GM23248 (cell line): ENCODE measurements at regions not wholly inside any gene's neighbourhood (a gene's known extent, or its start where the extent isn't known, plus 50 kb on each side); places are given as distances from the start of the nearest gene placed in this dataset.

Source experiments
- DNase-seq: peaks from one replicate; pipeline ENCODE4 v3.0.0-alpha.2; 2015
- H2AFZ ChIP-seq: fragments of 200-600 bp; sonication (generic); 2 replicates; pipeline ENCODE4 v1.6.1; 2016; ENCODE audit warnings: antibody characterized with exemption
- H3F3A ChIP-seq: fragments of 200-600 bp; sonication (generic); 2 replicates; pipeline ENCODE4 v1.6.1; 2016; ENCODE audit warnings: mild to moderate bottlenecking, antibody characterized with exemption, mixed run types; ENCODE audit not compliant: insufficient read depth
- H3K27ac ChIP-seq: fragments of 200-600 bp; sonication (generic); 2 replicates; pipeline ENCODE4 v1.5.1; 2016; ENCODE audit warnings: mild to moderate bottlenecking
- H3K27me3 ChIP-seq: fragments of 200-600 bp; sonication (generic); replicated peaks from 2 replicates; pipeline ENCODE4 v1.6.1; 2016; ENCODE audit warnings: mild to moderate bottlenecking; ENCODE audit not compliant: insufficient read depth
- H3K36me3 ChIP-seq: fragments of 200-600 bp; sonication (generic); 2 replicates; pipeline ENCODE4 v1.6.1; 2016; ENCODE audit warnings: low read depth, mild to moderate bottlenecking
- H3K4me1 ChIP-seq: fragments of 200-600 bp; sonication (generic); 2 replicates; pipeline ENCODE4 v1.6.1; 2016; ENCODE audit warnings: mild to moderate bottlenecking; ENCODE audit not compliant: insufficient read depth
- H3K4me2 ChIP-seq: fragments of 200-600 bp; sonication (generic); one replicate; pipeline ENCODE4 v1.6.1; 2016; ENCODE audit warnings: mild to moderate bottlenecking; ENCODE audit not compliant: unreplicated experiment
- H3K4me3 ChIP-seq: fragments of 200-600 bp; sonication (generic); 2 replicates; pipeline ENCODE4 v1.5.1; 2016; ENCODE audit warnings: mild to moderate bottlenecking
- H3K79me2 ChIP-seq: fragments of 200-600 bp; sonication (generic); 2 replicates; pipeline ENCODE4 v1.6.1; 2016; ENCODE audit warnings: mild to moderate bottlenecking; ENCODE audit not compliant: insufficient read depth
- H3K9ac ChIP-seq: fragments of 200-600 bp; sonication (generic); 2 replicates; pipeline ENCODE4 v1.6.1; 2016; ENCODE audit warnings: mild to moderate bottlenecking
- H3K9me2 ChIP-seq: fragments of 200-600 bp; sonication (generic); 2 replicates; pipeline ENCODE4 v1.6.1; 2016; ENCODE audit warnings: mixed run types, mild to moderate bottlenecking, moderate library complexity; ENCODE audit not compliant: insufficient read depth
- H3K9me3 ChIP-seq: fragments of 200-600 bp; sonication (generic); one replicate; pipeline ENCODE4 v1.6.1; 2017; ENCODE audit warnings: low read depth
- H4K20me1 ChIP-seq: fragments of 200-600 bp; sonication (generic); 2 replicates; pipeline ENCODE4 v1.6.0; 2016; ENCODE audit not compliant: insufficient read depth
- EZH2 ChIP-seq: fragments of 200-600 bp; sonication (generic); IDR thresholded peaks from 2 replicates; pipeline ENCODE4 v1.6.1; 2018; ENCODE audit warnings: antibody characterized with exemption, mild to moderate bottlenecking; ENCODE audit not compliant: insufficient read depth, poor library complexity, severe bottlenecking
- EZH2phosphoT487 ChIP-seq: fragments of 200-600 bp; sonication (generic); IDR thresholded peaks from 2 replicates; pipeline ENCODE4 v1.6.1; 2018; ENCODE audit warnings: antibody characterized with exemption, moderate library complexity, mild to moderate bottlenecking, low read depth; ENCODE audit not compliant: insufficient read depth
- WGBS, 2 experiments: methylation state at CpG; one replicate each; pipeline ENCODE4 v1.1.6; 2015 to 2017; ENCODE audit warnings: low lambda C conversion rate in 2 of 2, low coverage in 1 of 2; ENCODE audit errors: missing lambda C conversion rate in 2 of 2; 5-methylcytosine and 5-hydroxymethylcytosine counted together
- in situ Hi-C: fragments of 300-500 bp; cut with MboI; formaldehyde crosslinking; loops from 2 replicates; pipeline ENCODE4 v1.15.0; 2020

- Histone ChIP-seq H3K4me1 (0 out of 2 replicates have a peak, but pooled peaks cover 6% of the 10 kb centered on the region), H3K27ac (no peak overlapping the region), H3K27me3 (no peaks in the 10 kb centered on the region), H3K9ac (no peak overlapping the region), H3K36me3 (no peaks in the 10 kb centered on the region), H2AFZ (no peak overlapping the region), H3K9me2 (no peaks in the 10 kb centered on the region), H3F3A (no peaks in the 10 kb centered on the region; the same call in 1 of the 2 replicates), H3K4me3 (no peak overlapping the region), H3K9me3 (no peaks in the 10 kb centered on the region), H4K20me1 (no peaks in the 10 kb centered on the region), H3K79me2 (no peaks in the 10 kb centered on the region), H3K4me2 (no peak overlapping the region)
- DNase-seq = no peak
- no peak for TF ChIP-seq EZH2phosphoT487
- no peak for TF ChIP-seq EZH2
- 38 to 41% methylated on average over 4 of the region's 4 CpGs for WGBS, 2 experiments
- in situ Hi-C loops = no loop called here
These were observed 128.1 kb downstream of the SIPA1L2 start for GRCh38 chr1:232501854-232502253.

GRCh38 chr1:232499188-232499587 lies 130.7 kb downstream of the SIPA1L2 start:
- TF ChIP-seq EZH2phosphoT487 (no peak), EZH2 (no peak)
- in situ Hi-C loops = no loop called here
- Histone ChIP-seq H3K9me2 (no peaks in the 10 kb centered on the region), H2AFZ (no peak overlapping the region), H3F3A (no peaks in the 10 kb centered on the region; the same call in 1 of the 2 replicates), H3K36me3 (no peaks in the 10 kb centered on the region), H3K27me3 (no peaks in the 10 kb centered on the region), H3K79me2 (no peaks in the 10 kb centered on the region), H3K9ac (no peak overlapping the region), H3K9me3 (no peaks in the 10 kb centered on the region), H3K4me3 (no peak overlapping the region), H3K4me1 (no peaks in the 10 kb centered on the region), H3K4me2 (no peak overlapping the region), H4K20me1 (no peaks in the 10 kb centered on the region), H3K27ac (no peak overlapping the region)
- no peak for DNase-seq
- WGBS, 2 experiments = 76 to 79% methylated on average over 4 of the region's 4 CpGs

- Histone ChIP-seq H3K9me2 (no peaks in the 10 kb centered on the region), H4K20me1 (no peaks in the 10 kb centered on the region), H3K4me2 (no peak overlapping the region), H2AFZ (no peak overlapping the region), H3K36me3 (no peaks in the 10 kb centered on the region), H3K27ac (no peak overlapping the region), H3K9me3 (no peaks in the 10 kb centered on the region), H3F3A (no peaks in the 10 kb centered on the region), H3K4me3 (no peak overlapping the region), H3K27me3 (no peaks in the 10 kb centered on the region), H3K79me2 (no peaks in the 10 kb centered on the region), H3K4me1 (no peaks in the 10 kb centered on the region), H3K9ac (no peak overlapping the region)
- WGBS, 2 experiments = 91 to 92% methylated on average over 4 of the region's 4 CpGs
- TF ChIP-seq EZH2 (no peak), EZH2phosphoT487 (no peak)
- no peak for DNase-seq
- in situ Hi-C loops = no loop called here
These were observed 136.1 kb downstream of the SIPA1L2 start for GRCh38 chr1:232493869-232494268.

- H3K36me3 ChIP-seq = no peaks in the 10 kb centered on the region
- no peaks in the 10 kb centered on the region for H4K20me1 ChIP-seq
- no peak overlapping the region for H3K4me3 ChIP-seq
- no peaks in the 10 kb centered on the region for H3K9me3 ChIP-seq
- peaks cover 13% of the 10 kb centered on the region for H3F3A ChIP-seq
- no peaks in the 10 kb centered on the region for H3K9me2 ChIP-seq
- peaks cover 17% of the 10 kb centered on the region for H3K4me1 ChIP-seq
- no peak overlapping the region for H3K27ac ChIP-seq
- no peak overlapping the region for H2AFZ ChIP-seq
- H3K27me3 ChIP-seq = no peaks in the 10 kb centered on the region
- no peak overlapping the region for H3K9ac ChIP-seq
- no peaks in the 10 kb centered on the region for H3K79me2 ChIP-seq
- no peak for DNase-seq
- H3K4me2 ChIP-seq = no peak overlapping the region
- TF ChIP-seq EZH2phosphoT487 (no peak), EZH2 (no peak)
- 97% methylated on average over 4 of the region's 4 CpGs for WGBS, 2 experiments
- in situ Hi-C loops = no loop called here
These were observed 140.7 kb downstream of the SIPA1L2 start for GRCh38 chr1:232489256-232489655.

GRCh38 chr1:232487236-232487635 lies 142.7 kb downstream of the SIPA1L2 start:
- 88 to 96% methylated on average over 3 of the region's 3 CpGs for WGBS, 2 experiments
- H3K9ac ChIP-seq = no peak overlapping the region
- no peaks in the 10 kb centered on the region for H3K79me2 ChIP-seq
- no peaks in the 10 kb centered on the region for H3K9me3 ChIP-seq
- no peak for DNase-seq
- H3K4me2 ChIP-seq = no peak overlapping the region
- no peaks in the 10 kb centered on the region for H3K36me3 ChIP-seq
- no peaks in the 10 kb centered on the region for H4K20me1 ChIP-seq
- peaks cover 17% of the 10 kb centered on the region for H3K4me1 ChIP-seq
- no peaks in the 10 kb centered on the region for H3K9me2 ChIP-seq
- H3K27me3 ChIP-seq = no peaks in the 10 kb centered on the region
- no peak for TF ChIP-seq EZH2
- TF ChIP-seq EZH2phosphoT487 = no peak
- H2AFZ ChIP-seq = no peak overlapping the region
- H3F3A ChIP-seq = peaks cover 13% of the 10 kb centered on the region
- H3K4me3 ChIP-seq = no peak overlapping the region
- H3K27ac ChIP-seq = no peak overlapping the region
- in situ Hi-C loops = no loop called here
